B cell (primary cell): ENCODE measurements at regions not wholly inside any gene's neighbourhood (a gene's known extent, or its start where the extent isn't known, plus 50 kb on each side); places are given as distances from the start of the nearest gene placed in this dataset.

Experiments
- CTCF ChIP-seq: fragments of 200-600 bp; IDR thresholded peaks from one replicate; pipeline ENCODE4 v1.8.0; 2022; ENCODE audit warnings: antibody characterized with exemption, mild to moderate bottlenecking
- EZH2 ChIP-seq: IDR thresholded peaks from 2 replicates; pipeline ENCODE4 v1.6.1; 2012; ENCODE audit warnings: borderline replicate concordance, low read depth, mild to moderate bottlenecking, moderate library complexity, low read length; ENCODE audit not compliant: insufficient read depth, poor library complexity, severe bottlenecking

DNA sequence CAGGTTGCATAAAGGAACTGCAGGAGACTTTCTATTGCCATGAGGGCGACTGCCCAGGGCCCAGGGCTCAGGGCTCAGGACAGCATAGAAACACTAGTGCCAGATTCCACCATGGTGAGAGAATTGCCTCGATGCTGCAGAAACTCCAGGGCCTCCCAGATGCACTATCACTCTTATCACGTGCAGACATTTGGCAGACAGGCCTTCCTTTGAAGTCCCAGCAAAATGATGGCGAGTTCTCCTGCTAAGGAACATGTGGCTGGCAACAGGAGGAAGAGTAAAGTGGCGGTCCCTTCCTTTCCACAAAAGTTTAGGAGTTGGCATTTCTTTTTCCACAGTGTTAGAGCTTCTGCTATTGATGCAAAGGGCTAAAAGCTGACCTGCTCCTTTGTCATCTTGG lies 214.0 kb upstream of the LNX1 start:
- no peak for TF ChIP-seq CTCF
- no peak for TF ChIP-seq EZH2
